GM19035 (cell line): ENCODE measurements at regions not wholly inside any gene's neighbourhood (a gene's known extent, or its start where the extent isn't known, plus 50 kb on each side); places are given as distances from the start of the nearest gene placed in this dataset.
"Not testable (repeated sequence)": the region's sequence is repeated elsewhere in the genome, so short reads cannot be mapped to it uniquely, and the experiment has no call there.

Source experiments
- ATAC-seq: cut with Tn5 transposase; IDR thresholded peaks from one replicate; pipeline ENCODE4 v1.9.1; 2021; ENCODE audit not compliant: unreplicated experiment

- ATAC-seq = no peak
Observed at GRCh38 chr16:10232757-10233156, 50.5 kb upstream of the GRIN2A start.

- ATAC-seq = no peak
Observed at GRCh38 chr16:10239640-10240039, 57.4 kb upstream of the GRIN2A start.

DNA sequence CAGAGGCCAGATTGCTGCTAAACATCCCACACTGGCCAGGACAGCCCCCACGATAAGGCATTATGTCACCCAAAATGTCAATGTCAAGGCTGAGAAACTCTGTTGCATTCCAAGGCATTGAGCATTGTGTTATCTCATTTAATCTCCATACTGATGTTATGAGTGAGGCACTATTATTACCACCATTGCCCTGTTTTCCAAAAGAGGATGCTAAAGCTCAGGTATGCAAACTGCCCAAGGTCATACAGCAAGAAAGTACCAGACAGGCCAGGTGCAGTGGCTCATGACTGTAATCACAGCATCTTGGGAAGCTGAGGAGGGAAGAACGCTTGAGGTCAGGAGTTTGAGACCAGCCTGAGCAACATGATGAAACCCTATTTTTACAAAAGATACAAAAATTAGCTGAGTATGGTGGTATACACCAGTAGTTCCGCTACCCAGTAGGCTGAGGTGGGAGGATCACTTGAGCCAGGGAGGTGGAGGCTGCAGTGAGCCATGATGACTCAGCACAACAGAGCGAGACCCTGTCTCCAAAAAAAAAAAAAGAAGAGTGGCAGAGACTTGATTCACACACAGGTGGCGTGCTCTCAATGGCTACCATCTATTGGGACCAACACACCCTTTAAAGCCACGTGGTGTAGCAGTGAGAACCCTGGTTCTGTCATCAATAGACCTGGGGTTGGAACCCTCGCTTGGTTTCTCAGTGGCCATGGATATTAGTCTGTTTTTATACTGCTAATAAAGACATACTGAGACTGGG, 58.8 kb upstream of the GRIN2A start:
- no peak for ATAC-seq

- ATAC-seq = no peak
Observed at GRCh38 chr16:10242097-10242496, 59.9 kb upstream of the GRIN2A start.

DNA sequence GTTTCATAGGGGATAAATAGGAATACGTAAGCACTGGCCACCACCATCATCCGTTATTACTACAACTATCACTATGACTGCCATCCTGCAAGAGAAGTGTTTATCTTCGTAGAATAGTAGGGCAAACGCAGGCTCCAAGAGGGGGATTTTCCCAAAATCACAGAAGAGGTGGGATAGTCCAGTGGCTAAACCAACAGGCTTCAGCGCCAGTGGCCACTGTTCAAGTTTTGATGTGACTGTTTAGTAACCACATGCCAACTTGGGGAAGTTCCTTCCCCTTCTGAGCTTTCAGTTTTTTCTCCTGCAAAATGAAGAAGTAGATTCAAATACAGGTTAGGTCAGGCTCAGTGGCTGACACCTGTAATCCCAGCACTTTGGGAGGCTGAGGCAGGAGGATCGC, 60.7 kb upstream of the GRIN2A start:
- ATAC-seq = no peak

DNA sequence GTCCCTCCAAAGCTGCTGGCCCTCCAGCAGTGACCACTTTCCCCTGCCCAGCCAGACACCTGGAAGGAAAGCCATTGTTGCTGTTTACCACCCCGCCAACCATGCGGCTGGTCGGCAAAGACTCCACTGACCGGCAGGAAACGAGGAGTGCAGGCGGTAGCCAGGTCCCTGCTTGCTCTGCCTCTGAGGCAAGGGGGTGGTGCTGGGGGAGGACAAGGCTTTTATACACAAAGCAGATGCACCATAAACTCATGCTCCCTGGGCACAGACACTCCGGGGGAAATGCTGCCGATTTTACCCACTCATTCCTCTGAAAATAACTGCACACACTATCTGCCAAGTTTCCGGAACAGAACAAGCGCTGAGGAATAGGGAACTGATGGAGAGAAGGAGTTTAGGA, 62.8 kb upstream of the GRIN2A start:
- no peak for ATAC-seq

- no peak for ATAC-seq
Observed at GRCh38 chr16:10250137-10250828, 68.1 kb upstream of the GRIN2A start.

DNA sequence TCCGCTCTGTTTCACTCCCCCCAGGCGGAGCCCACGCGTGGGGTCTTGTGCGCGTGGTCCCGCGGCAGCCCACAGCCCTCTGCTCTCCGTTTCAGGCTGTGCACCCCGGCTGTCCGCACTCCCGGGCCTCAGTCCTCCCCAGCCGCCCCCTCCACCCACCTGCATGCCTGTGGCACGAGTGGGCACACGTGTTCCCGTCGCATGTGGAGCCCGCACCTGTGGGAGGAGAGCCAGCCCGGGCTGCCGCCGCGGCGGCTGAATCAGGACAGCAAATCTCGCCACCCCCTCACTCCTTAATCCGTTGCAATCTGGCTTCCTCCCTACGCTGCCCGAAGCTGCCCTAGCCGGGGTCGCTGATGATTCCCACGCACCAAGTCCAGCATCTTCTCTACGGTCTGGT, 69.9 kb upstream of the GRIN2A start:
- no peak for ATAC-seq

DNA sequence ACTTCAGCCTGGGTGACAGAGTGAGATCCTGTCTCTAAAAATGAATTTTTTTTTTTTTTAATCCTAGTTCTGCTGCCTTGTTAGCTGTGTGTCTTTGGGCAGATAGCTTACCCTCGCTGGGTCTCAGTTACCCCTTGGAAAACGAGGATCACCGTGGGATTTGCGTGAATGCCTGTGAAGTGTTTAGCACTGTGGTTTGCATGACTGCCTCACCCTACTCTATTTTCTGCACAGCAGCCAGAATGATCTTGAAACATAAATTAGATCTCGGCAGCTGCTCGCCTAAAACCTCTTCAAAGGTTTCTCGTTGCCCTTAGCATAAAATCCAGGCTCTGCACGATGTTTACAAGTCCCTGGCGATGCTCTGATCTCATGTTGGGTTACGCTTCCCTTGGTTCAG, 71.2 kb upstream of the GRIN2A start:
- ATAC-seq = no peak

DNA sequence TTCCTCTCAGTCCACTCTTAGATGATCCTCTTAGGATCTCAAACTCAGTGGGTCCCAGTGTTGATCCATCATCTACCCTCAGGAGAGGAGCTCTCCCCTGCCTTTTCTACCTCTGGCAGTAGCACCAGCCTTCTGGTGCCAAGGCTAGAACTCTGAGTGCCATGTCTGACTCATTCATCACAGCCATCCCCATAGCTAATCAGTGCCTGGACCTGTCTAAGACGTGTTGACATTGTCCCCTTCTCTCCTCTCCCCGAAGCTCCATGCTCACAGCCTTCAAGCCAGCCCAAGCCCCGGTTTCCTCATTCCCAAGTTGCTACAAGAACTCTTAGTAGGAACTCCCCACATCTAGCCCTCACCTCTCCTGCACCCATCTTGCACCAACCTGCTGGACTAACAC, 73.5 kb upstream of the GRIN2A start:
- no peak for ATAC-seq

DNA sequence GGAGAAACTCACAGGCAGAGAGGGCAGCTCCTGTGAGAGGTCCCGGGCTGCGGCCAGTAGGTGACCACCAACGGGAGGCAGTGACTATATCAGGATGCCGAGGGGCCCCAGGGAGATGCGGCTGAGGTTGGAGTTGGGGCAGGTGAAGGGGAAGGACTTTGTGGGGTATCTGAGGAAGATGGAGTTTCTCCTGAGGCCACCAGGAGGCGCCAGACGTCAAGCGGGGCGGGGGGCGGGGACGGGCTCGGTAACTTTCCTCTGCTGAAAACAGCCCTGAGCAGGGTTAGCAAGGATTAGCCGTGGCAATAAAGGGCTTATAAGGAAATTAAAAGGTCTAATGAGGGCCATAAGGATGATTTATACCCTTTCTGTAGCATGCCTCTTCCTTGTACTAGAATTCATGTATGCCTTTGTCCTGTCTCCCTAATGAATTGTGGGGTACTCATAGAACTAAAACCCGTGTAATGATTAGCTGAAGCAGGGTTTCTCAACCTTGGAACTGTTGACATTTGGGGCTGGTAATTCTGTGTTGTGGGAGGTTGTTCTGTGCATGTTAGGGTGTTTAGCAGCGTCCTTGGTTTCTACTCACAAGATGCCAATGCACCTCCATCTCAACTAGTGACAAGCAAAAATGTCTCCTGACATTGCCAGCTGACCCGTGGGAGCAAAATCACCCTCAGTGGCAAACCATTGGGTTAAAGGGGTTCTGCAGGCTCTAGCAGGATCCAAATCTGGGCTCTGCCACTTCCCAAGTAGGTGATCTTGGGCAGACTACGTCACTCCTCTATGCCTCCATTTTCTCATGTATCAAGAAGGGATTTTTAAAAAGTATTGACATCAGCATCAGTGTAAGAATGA, 74.8 kb upstream of the GRIN2A start:
- no peak for ATAC-seq

- ATAC-seq = not testable (repeated sequence)
Observed at GRCh38 chr16:10257642-10258251, 75.5 kb upstream of the GRIN2A start.

DNA sequence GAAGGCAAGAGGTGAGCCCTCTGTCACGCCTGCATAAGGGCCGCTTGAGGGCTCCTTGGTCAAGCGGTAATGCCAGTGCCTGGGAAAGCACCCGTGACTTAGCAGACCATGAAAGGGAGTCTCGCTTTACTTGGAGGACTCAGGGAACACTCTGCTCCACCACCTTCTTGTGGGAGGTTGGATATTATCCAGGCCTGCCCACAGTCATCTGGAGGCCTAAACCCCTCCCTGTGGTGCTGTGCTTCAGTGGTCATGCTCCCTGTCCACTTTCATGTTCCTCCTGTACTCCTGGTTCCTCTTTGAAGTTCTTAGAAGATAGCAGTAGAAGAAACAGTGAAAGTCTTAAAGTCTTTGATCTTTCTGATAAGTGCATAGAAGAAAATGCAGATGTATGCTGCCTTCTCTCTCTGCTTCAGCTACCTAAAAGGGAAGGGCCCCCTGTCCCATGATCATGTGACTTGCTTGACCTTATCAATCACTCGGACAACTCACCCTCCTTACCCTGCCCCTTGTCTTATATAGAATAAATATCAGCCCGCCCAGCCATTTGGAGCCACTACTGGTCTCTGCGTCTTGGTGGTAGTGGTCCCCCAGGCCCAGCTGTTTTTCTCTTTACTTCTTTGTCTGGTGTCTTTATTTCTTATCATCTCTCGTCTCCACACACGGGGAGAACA, 76.8 kb upstream of the GRIN2A start:
- ATAC-seq = not testable (repeated sequence)

DNA sequence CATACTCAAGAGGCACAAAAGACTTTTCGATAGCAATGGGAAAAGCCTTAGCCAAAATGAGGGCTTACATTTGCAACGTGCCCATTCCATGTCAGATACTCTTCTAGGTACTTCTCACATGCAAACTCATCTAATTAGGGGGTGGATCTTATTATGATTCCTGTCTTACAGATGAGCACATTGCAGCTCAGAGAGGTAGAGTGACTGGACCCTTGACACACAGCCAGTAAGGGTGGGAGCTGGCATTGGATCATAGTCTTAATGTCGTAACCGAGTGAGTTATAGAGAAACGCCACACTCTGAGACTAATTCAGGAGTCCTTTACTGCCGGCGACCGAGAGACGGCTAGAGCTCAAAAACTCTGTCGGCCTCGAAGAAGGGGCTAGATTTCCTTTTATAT, 78.8 kb upstream of the GRIN2A start:
- ATAC-seq = no peak

DNA sequence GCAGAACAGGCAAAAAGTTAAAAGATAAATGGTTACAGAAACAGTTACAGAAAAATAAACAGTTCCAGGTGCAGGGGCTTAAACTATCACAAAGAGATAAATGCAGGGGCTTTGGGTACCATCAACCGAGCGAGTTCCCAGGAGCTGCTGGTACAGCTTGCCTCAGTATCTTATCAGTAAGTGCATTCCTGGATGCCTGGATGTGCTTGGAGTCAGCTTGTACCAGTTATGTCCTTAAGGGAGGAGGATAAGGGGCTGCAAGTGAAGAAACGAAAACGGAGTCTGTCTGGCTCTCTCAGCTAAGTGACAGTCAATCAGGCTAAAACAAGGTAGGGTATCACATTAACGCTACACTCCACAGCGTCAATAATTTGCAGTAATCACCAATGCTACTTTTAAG, 79.3 kb upstream of the GRIN2A start:
- ATAC-seq = not testable (repeated sequence)

DNA sequence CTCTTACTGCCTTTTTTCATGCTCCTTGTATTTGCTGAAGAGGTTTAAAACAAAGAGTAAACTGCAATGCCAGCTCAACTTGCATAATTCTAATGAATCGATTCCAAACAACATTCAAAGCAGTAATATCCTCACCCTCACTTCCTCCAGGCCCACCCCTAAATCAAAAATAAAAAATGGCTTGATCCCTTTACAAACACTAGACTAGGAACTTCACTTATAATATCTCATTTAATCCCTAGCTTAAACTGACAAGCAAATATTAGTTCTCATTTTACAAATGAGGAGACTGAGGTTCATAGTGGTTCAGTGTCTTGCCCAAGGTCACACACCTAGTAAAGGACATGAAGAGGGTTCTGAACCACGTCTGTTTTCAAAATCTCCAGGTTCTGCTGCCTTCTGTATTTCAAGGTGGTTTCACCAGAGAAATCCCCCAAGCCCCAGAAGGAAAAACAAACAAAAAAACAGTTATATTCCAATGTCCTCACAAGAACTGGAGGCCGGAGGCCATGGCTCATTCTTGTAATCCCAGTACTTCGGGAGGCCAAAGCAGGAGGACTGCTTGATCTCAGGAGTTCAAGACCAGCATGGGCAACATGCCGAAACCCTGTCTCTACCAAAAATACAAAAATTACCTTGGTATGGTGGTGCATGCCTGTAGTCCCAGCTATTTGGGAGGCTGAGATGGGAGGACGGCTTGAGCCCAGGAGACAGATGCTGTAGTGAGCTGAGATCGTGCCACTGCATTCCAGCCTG, 80.3 kb upstream of the GRIN2A start:
- no peak for ATAC-seq

GRCh38 chr16:10265770-10266615, 83.8 kb upstream of the GRIN2A start:
- no peak for ATAC-seq

DNA sequence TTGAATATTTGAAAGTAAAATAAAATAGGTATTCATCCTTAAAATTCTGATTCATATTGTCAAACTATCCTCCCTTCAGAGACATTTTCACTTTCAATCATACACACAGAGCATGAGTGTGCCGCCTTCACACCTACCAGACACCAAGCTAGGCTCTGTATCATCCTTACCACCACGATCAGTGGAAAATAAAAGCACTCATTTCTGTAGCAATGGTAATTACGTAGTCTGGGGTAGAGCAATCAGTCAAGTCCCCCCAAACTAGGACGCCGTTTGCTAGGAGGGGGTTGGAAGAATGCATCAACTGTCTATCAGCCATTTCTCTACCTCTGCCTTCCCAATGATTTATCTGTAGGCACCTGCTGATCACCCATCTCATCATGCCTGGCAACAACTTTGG, 84.6 kb upstream of the GRIN2A start:
- no peak for ATAC-seq

DNA sequence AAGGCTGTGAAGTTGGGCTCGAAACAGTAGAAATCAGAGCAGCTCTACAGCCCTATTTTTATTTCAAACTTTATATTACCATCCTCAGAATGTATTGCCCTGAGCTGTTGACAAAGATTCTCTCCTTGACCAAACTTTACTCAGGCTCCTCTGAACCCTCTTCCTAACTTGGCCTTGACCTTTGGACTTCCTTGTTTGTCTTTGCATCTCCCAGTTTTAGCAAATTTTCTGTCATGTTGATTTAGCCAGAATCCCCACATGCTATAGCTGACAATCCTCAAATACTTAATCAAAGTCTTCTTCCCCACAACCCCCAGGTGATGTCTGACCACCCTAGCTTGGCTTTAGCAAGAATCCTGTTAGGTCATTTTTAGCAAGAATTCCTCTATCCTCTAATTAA, 87.4 kb upstream of the GRIN2A start:
- ATAC-seq = no peak
